NCI-H345 treated with DMSO at 0.1 percent for 48 hours (cell line): ENCODE measurements at regions not wholly inside any gene's neighbourhood (a gene's known extent, or its start where the extent isn't known, plus 50 kb on each side); places are given as distances from the start of the nearest gene placed in this dataset.

Experiments used
- DNase-seq: peaks from one replicate; lab custom pipeline; 2025; ENCODE audit not compliant: unreplicated experiment; lab: John Stamatoyannopoulos, UW

DNA sequence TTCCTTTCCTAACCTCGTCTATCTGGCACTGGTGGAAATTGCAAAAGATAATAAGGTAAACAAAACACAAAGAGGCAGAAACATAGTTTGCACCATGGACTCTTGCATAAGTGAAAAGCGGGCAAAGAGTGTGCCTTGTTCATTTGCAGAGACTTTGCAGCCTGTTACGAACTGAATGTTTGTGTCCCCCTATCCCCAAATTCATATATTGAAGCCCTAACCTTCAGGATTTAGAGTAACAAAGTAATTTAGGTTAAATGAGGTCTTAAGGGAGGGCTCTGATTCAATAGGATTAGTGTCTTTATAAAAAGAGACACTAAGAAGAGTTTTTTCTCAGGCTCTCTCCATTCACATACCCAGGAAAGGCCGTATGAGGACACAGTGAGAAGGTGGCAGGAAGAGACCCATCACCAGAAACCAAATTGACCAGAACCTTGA lies 52.1 kb upstream of the FAM169A start:
- DNase-seq: no peak

DNA sequence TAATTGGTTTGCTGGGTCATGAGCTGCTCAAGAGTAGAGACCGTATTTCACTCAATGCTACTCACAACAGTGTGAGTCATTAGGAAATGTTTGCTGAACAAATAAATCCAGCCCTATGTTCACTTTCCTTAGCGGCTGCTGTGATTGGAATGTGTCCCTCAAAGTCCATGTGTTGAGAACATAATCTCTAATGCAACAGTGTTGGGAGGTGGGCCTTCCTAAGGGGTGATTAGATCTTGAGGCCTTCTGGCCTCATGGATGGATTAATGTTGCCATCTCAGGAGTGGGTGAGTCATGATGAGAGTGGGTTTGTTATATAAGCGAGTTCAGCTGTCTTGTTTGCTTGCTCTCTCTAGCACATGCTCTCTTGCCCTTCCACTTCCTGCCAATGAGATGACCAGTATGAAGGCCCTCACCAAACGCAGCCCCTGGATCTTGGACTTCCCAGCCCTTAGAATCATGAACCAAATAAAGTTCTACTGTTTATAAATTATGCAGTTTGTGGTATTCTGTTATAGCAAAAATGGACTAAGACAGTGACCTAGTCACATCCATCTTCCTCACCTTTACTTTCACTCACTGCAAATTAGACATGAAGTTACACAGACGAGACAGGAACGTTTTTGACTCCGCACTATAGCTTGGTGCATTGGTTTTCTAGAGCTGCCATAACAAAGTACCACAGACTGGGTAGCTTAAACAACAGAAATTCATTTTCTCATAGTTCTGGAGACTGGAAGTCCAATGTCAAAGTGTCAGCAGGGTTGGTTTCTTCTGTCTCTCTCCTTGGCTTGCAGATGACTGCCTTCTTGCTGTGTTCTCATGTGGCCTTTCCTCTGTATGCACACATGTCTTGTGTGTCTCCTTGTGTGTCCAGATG lies 50.9 kb upstream of the FAM169A start:
- DNase-seq: no peak
